Ectodermal cell (in vitro differentiated cells): ENCODE measurements at regions not wholly inside any gene's neighbourhood (a gene's known extent, or its start where the extent isn't known, plus 50 kb on each side); places are given as distances from the start of the nearest gene placed in this dataset.

Experiments used
- H3K27ac ChIP-seq: 2 replicates; pipeline ENCODE4 v1.7.0; 2013; ENCODE audit warnings: mild to moderate bottlenecking, low read depth, low read length; ENCODE audit not compliant: insufficient read depth, poor library complexity, severe bottlenecking
- H3K27me3 ChIP-seq: 2 replicates; pipeline ENCODE4 v1.7.0; 2013; ENCODE audit warnings: mild to moderate bottlenecking, low read length; ENCODE audit not compliant: insufficient read depth, control insufficient read depth, poor library complexity, severe bottlenecking
- H3K36me3 ChIP-seq: one replicate; pipeline ENCODE4 v1.7.0; 2013; ENCODE audit warnings: low read length; ENCODE audit not compliant: control insufficient read depth, insufficient read depth
- H3K4me1 ChIP-seq: one replicate; pipeline ENCODE4 v1.7.0; 2013; ENCODE audit warnings: low read length; ENCODE audit not compliant: control insufficient read depth, insufficient read depth
- H3K4me3 ChIP-seq: 2 replicates; pipeline ENCODE4 v1.7.0; 2013; ENCODE audit warnings: low read depth, low read length, control low read depth; ENCODE audit not compliant: insufficient read depth
- H3K9me3 ChIP-seq: 2 replicates; pipeline ENCODE4 v1.7.0; 2013; ENCODE audit warnings: mild to moderate bottlenecking, low read length, moderate library complexity; ENCODE audit not compliant: control insufficient read depth
- WGBS, 2 experiments: methylation state at CpG; one replicate each; pipeline ENCODE4 v1.1.7; 2013; ENCODE audit warnings: missing lambda C conversion rate in 2 of 2; 5-methylcytosine and 5-hydroxymethylcytosine counted together

DNA sequence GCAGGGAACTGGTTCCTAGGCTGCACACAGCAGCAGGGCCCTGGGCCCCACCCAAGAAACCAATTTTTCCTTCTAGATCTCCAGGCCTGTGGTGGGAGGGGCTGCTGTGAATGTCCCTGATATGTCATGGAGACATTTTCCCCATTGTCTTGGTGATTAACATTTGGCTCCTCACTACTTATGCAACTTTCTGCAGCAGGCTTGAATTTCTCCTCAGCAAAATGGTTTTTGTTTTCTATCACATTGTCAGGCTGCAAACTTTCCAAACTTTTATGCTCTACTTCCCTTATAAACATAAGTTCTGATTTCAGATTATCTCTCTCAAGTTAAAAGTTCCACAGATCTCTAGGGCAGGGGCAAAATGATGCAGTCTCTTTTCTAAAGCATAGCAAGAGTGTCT is 310.2 kb upstream of the PCDH20 start:
- no peaks in the 10 kb centered on the region for H3K9me3 ChIP-seq
- no peaks in the 10 kb centered on the region for H3K36me3 ChIP-seq
- H3K27me3 ChIP-seq: no peaks in the 10 kb centered on the region
- H3K27ac ChIP-seq: no peak overlapping the region
- no peak overlapping the region for H3K4me3 ChIP-seq
- H3K4me1 ChIP-seq: no peaks in the 10 kb centered on the region

DNA sequence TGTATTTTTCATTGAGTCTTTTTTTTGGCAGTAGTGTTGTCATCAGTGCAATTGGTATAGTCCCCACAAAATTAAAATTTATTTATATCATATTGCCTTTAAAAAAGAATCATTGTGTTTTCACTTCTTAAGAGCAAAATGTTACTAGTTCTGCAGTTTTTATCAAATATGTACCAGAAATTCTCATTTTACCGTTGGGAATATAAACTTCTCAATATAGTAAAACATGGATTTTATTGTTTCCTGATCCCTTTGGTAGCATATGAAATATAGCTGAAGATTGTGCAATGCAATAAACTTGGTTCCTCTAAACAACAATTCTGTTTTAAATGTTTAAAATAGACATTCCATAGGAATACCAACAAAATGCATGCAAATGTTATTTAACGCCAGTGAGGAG is 306.5 kb upstream of the PCDH20 start:
- WGBS, 2 experiments: 100% methylated on average over 2 of the region's 2 CpGs; no CpG with 5 or more reads in 1 of the 2 experiments

DNA sequence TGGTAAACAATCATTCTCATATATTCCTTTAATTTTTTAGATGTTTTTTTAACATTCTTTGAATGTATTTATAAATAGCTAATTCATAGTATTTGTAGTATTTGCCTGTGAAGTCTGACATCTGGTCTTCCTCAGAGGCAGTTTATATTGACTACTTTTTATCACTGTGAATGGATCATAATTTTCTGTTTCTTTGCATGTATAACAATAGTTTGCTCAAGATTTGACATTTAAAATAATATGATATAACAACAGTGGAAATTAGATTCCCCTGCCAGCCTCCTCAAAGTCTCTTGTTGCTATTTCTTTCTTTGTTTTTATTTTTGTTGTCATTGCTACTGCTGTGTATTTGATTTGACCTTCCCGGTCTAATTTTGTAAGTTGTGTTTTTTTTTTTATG is 297.0 kb upstream of the PCDH20 start:
- 97 to 100% methylated on average over 1 of the region's 1 CpG for WGBS, 2 experiments
- no peaks in the 10 kb centered on the region for H3K27me3 ChIP-seq
- no peaks in the 10 kb centered on the region for H3K4me1 ChIP-seq
- no peaks in the 10 kb centered on the region for H3K36me3 ChIP-seq
- no peaks in the 10 kb centered on the region for H3K9me3 ChIP-seq
- no peak overlapping the region for H3K4me3 ChIP-seq
- no peak overlapping the region for H3K27ac ChIP-seq

More for the DNA sequence above, 306.5 kb upstream of the PCDH20 start:
- H3K9me3 ChIP-seq: no peaks in the 10 kb centered on the region
- no peaks in the 10 kb centered on the region for H3K36me3 ChIP-seq
- no peak overlapping the region for H3K4me3 ChIP-seq
- H3K27ac ChIP-seq: no peak overlapping the region
- no peaks in the 10 kb centered on the region for H3K4me1 ChIP-seq
- H3K27me3 ChIP-seq: no peaks in the 10 kb centered on the region

DNA sequence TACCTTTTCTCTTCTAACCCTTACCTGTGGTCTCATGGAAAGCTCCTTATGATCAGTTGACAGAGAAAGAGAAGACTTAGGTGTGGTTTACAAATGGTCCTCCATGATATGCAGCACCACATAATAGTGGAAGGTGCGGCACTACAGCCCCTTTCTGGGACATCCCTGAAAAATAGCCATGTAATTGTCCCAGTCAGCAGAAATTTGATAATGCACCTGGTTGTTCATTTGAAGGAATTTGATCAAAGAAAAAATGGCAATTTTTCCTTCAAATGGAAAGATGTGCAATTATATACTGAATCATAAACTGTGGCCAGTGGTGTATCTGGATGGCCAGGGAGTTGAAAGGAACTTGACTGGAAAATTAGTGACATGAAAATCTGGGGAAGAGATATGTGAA is 293.6 kb upstream of the PCDH20 start:
- no peak overlapping the region for H3K27ac ChIP-seq
- H3K36me3 ChIP-seq: no peaks in the 10 kb centered on the region
- 93 to 100% methylated on average over 1 of the region's 1 CpG for WGBS, 2 experiments
- no peaks in the 10 kb centered on the region for H3K4me1 ChIP-seq
- H3K27me3 ChIP-seq: no peaks in the 10 kb centered on the region
- no peak overlapping the region for H3K4me3 ChIP-seq
- no peaks in the 10 kb centered on the region for H3K9me3 ChIP-seq

DNA sequence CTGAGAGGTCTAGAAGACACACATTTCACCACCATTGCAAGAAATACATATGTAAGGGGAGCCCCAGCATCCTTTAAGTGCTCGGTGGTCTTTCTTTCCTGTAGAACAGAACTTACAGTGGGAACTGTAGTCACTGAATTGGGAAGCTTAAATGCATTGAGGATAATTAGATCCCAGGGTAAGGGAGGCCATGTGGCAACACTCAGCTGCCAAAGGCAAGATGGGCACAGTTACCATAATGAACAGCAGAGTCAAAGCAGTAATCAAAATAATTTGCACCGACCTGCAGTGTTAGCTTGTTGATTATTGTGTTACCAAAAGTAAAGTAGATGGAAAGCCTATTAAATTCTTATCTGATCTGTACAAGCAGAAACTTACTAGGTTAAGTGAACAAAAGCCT is 291.2 kb upstream of the PCDH20 start:
- Histone ChIP-seq H3K4me3 (no peak overlapping the region), H3K27ac (no peak overlapping the region), H3K36me3 (no peaks in the 10 kb centered on the region), H3K4me1 (no peaks in the 10 kb centered on the region), H3K9me3 (no peaks in the 10 kb centered on the region), H3K27me3 (no peaks in the 10 kb centered on the region)
- WGBS, 2 experiments: 86 to 93% methylated on average over 2 of the region's 2 CpGs

DNA sequence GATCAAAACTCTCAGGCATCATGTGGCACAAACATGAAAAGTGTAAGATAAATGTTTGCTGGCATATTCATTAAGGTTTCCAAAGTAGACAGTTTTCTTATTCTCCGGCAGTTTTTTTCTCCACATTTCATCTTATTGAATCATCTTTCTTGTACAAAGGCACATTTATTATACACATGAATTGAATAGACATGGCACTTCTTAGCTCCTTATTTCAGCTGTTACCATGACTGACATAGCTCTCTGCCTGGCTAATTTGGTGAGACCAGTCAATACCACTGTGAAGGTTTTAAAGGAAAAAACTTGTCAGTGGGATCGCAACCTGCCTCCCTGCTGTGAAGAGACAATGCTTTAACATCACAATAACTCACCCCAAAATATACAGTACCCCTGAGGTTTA is 285.0 kb upstream of the PCDH20 start:
- H3K4me1 ChIP-seq: no peaks in the 10 kb centered on the region
- 79 to 100% methylated on average over 1 to 2 of the region's 2 CpGs for WGBS, 2 experiments
- no peaks in the 10 kb centered on the region for H3K9me3 ChIP-seq
- H3K27ac ChIP-seq: no peak overlapping the region
- no peaks in the 10 kb centered on the region for H3K36me3 ChIP-seq
- H3K27me3 ChIP-seq: no peaks in the 10 kb centered on the region
- no peak overlapping the region for H3K4me3 ChIP-seq

DNA sequence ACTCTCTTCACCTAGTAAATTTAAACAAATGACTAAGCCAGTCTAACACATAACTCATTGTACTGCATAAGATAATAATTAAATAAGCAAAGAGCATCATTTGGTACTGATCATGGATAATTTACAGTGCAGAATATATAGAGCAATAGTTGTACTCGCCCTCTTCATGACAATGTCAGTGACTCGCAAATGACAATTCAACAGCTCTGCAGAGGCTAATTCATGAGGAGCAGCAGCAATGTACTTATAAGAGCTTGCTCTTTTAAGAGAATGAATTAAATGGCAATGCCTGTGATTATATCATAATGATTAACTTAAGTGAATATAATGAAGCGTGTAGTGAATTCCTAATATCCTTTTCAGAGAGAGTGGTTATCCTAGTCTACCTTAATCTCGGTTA is 284.5 kb upstream of the PCDH20 start:
- Histone ChIP-seq H3K27me3 (no peaks in the 10 kb centered on the region), H3K36me3 (no peaks in the 10 kb centered on the region), H3K9me3 (no peaks in the 10 kb centered on the region), H3K4me3 (no peak overlapping the region), H3K4me1 (no peaks in the 10 kb centered on the region), H3K27ac (no peak overlapping the region)
- WGBS, 2 experiments: 96 to 97% methylated on average over 4 of the region's 4 CpGs

DNA sequence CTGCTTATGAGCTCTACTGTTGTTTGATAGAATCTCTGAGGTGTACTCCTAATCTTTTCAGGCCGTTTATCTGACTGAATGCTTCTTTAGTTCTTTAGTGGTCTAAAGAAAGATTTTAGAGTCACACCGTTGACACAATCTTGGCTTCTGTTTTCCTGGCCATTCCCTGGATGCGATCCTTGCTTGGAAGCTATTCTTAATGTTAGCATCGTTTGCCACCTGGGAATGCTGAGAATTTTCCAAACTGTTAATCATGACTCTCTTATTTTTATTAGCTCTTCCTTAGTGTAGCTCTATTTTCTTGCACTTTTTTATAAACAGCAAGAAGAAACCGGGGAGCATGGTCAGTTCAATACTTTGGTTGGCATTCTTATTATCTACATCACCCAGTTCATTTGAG is 281.0 kb upstream of the PCDH20 start:
- no peaks in the 10 kb centered on the region for H3K36me3 ChIP-seq
- no peaks in the 10 kb centered on the region for H3K4me1 ChIP-seq
- no peaks in the 10 kb centered on the region for H3K9me3 ChIP-seq
- H3K27ac ChIP-seq: no peak overlapping the region
- 91 to 96% methylated on average over 5 of the region's 5 CpGs for WGBS, 2 experiments
- H3K27me3 ChIP-seq: no peaks in the 10 kb centered on the region
- no peak overlapping the region for H3K4me3 ChIP-seq

DNA sequence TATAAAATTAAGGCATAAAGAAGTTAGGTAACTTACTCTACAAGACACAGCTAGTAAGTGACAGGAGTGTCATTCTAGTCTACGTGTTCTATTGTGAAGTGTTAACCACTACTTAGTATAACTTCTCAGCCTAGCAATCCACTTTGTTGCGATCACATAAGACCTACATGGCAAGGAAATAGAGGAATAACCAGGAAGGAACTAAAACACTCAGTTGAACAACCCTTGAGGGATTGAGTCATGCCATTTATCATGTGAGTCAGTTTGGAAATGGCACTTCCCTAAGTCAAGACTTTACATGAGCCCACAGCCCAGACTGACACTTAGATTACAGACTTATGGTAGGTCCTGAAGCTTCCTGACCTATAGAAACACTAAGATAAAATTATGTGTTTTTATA is 279.5 kb upstream of the PCDH20 start:
- H3K4me1 ChIP-seq: no peaks in the 10 kb centered on the region
- H3K36me3 ChIP-seq: no peaks in the 10 kb centered on the region
- no peak overlapping the region for H3K4me3 ChIP-seq
- H3K9me3 ChIP-seq: no peaks in the 10 kb centered on the region
- no peaks in the 10 kb centered on the region for H3K27me3 ChIP-seq
- WGBS, 2 experiments: 95 to 100% methylated on average over 1 to 2 of the region's 2 CpGs
- no peak overlapping the region for H3K27ac ChIP-seq

DNA sequence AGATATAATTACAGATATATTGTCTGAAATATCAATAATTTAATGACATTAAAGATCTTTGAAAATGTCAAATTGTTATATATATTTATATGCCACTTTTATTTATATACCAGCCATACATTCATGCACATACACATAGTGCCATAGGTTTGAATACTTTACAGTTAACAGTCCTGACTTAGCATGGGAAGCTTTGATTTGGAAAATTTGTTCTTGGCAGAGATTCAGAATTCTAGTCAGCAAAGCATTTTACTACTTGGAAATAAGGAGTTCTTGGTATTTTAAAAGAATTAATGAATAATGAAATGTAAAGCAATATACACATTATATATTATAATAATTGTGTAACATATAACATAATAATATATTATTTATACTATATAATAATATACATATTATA is 277.0 kb upstream of the PCDH20 start:
- Histone ChIP-seq H3K27me3 (no peaks in the 10 kb centered on the region), H3K27ac (no peak overlapping the region)

DNA sequence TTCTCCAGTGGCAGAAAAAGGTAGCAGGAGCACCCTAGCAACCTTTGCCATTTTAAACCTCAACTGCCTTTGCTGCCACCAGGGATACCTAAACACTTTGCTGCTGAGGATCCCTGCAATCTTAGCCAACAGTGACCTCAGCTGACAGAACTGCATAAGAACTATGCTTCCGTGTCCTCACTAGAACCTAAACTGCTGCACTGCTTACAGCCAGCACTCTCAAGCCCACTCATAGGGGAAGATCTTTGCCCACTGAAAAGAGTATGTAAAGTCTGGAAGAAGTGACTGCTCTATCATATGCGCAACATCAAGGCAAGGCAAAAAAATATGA is 270.0 kb upstream of the PCDH20 start:
- H3K4me1 ChIP-seq: no peaks in the 10 kb centered on the region
- H3K36me3 ChIP-seq: no peaks in the 10 kb centered on the region
- no peaks in the 10 kb centered on the region for H3K9me3 ChIP-seq
- no peaks in the 10 kb centered on the region for H3K27me3 ChIP-seq
- no peak overlapping the region for H3K4me3 ChIP-seq
- H3K27ac ChIP-seq: no peak overlapping the region
- WGBS, 2 experiments: 50 to 72% methylated on average over 1 to 2 of the region's 2 CpGs

More for the DNA sequence above, 277.0 kb upstream of the PCDH20 start:
- Histone ChIP-seq H3K9me3 (no peaks in the 10 kb centered on the region), H3K36me3 (no peaks in the 10 kb centered on the region), H3K4me1 (no peaks in the 10 kb centered on the region), H3K4me3 (no peak overlapping the region)
